Ammon's horn (tissue), 1 donor: ENCODE measurements at regions not wholly inside any gene's neighbourhood (a gene's known extent, or its start where the extent isn't known, plus 50 kb on each side); places are given as distances from the start of the nearest gene placed in this dataset.
A peak's percentile ranks its signal among the peaks of the same experiment; 100 is the strongest.

Experiments used
- DNase-seq: peaks from one replicate; pipeline ENCODE4 v3.0.0-alpha.2; 2016; ENCODE audit warnings: low spot score

- DNase-seq: no peak
These were observed 783.2 kb downstream of the RPA4 start for GRCh38 chrX:97666890-97667289.

DNA sequence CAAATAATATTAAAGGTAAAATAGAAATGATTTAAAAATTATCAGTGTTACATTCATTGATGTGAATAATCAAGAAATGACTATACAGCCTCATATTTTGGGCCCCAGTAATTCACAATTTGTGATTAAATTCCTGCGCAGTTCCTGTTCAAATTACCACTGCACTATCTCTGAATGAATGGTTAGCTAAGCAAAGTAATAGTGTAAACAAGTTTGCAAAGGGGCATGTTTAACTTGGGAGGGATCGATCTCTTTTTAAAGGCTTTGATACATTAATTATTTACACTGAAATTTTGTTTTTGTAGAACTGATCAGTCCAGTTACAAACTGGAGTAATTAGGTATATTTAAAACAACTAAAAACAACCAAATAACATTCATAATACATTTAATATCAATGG, 784.4 kb downstream of the RPA4 start:
- no peak for DNase-seq

- no peak for DNase-seq
These were observed 788.4 kb downstream of the RPA4 start for GRCh38 chrX:97672138-97672537.

DNA sequence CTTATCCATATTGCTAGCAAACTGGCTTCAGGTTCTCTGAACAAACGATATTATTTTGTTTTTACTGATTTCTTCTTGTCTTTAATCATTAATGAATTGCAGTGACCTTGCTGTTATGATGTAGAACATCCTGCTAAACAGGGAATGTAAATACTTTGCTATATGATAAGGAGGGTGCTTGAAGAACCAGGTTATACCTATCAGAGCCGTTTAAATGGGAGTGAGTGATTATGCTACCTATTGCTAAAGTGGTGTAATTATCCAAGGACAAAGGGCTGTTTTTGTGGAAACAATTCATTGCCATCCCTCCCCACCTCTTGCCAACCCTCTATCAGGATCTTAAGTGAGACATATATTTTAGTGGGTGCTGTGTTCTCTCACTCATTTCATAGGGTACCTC, 788.9 kb downstream of the RPA4 start:
- DNase-seq: no peak

DNA sequence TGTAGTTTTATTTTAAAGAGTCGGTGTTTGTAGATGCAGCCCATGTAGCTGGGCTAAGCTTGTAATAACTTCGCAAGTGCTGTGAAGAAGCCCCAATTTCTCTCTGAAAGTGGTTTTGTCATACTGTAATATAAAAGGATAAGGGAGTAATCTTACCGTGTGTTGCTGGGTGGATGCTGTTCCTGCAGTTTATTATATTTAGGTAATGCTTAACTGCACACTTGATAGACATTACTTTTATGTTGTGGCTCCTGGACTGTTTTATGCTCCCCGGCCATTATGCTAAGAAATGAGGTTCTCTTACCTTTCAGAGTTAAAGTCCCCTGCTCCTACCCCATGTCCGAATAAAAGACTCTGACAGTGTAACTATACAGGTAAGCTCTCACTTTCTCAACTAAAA, 789.4 kb downstream of the RPA4 start:
- no peak for DNase-seq

DNA sequence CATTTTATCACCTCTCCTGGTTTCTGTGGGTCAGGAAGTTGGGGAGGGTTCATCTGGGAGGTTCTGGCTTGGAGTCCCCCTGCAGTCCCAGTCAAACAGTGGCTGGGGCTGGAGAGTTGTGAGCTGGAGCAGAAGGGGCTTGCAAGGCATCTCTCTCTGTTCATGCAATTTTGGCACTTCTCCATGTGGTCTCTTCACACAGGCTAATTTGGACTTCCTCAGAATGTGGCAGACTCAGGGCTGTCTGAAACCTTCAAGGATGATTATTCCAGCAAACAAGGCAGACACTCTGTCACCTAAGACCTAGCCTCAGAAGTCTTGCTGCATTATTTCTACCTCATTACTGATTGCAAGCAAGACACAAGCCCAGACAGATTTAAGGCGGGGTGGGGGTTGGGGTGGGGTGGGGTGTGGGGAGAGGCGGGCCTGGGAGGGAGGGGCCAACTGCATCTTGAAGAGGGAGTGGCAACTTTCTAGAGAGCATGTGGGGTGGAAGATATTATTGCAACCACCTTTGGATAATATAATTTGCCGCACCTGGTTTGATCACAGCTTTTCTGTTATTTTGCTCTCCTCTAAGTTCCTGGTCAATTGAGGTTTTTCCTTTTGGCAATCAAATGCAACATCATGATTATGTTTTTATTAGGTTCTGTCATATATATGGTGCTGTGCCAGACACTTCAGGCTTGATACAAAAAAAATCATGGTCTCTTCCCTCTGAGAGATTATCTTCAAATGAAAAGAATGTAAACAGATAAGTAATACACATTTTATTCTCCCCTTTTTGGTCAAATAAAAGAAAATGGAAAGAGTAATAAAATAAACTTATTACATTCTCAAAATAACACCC, 799.5 kb downstream of the RPA4 start:
- no peak for DNase-seq

GRCh38 chrX:97685753-97686152, 802.0 kb downstream of the RPA4 start:
- DNase-seq: peak; percentile 1

- no peak for DNase-seq
These were observed 808.3 kb downstream of the RPA4 start for GRCh38 chrX:97691901-97692455.

- DNase-seq: no peak
These were observed 808.9 kb downstream of the RPA4 start for GRCh38 chrX:97692575-97692974.

- DNase-seq: no peak
These were observed 816.8 kb downstream of the RPA4 start for GRCh38 chrX:97700547-97700946.

DNA sequence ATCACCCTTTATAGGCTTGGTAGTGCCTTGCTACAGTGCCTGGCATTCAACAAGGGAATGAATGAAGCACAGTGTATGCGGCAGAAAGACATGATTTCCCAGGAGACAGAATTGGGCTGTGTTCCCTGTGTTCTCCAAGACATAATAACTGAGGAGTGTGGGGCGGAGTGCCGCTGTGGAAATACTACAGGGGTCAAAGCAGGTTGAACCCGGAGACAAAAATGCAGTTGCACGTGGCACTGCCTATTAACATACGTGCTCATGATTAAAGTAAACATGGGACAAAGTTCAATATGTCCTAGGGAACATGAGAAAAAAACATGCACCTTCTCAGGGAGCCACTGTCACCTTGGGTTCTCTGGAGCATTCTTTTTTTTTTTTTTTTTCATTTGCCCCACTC, 820.8 kb downstream of the RPA4 start:
- no peak for DNase-seq

GRCh38 chrX:97704881-97705280, 821.2 kb downstream of the RPA4 start:
- DNase-seq: no peak

- DNase-seq: no peak
These were observed 822.2 kb downstream of the RPA4 start for GRCh38 chrX:97705936-97706335.

- no peak for DNase-seq
These were observed 830.4 kb downstream of the RPA4 start for GRCh38 chrX:97714072-97714471.

DNA sequence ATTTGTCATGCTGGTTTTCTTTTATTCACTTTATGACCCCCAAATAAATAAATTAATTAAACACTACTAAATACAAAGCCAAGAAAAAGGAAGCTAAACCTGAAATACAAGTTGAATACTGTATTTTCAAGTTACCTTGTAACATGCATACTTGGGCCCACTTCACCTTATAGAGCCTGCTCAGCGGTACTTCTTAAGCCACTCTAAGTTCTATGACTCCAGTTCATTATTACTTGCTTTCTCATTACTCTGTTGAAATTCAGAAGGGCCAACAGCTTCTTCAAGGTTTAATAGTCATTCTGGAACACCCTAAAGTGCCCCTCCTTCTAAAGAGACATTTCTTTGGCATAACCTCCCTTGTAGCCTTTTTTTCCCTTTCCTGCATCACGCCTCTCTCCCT, 844.5 kb downstream of the RPA4 start:
- no peak for DNase-seq

- no peak for DNase-seq
These were observed 856.3 kb downstream of the RPA4 start for GRCh38 chrX:97740044-97740443.

DNA sequence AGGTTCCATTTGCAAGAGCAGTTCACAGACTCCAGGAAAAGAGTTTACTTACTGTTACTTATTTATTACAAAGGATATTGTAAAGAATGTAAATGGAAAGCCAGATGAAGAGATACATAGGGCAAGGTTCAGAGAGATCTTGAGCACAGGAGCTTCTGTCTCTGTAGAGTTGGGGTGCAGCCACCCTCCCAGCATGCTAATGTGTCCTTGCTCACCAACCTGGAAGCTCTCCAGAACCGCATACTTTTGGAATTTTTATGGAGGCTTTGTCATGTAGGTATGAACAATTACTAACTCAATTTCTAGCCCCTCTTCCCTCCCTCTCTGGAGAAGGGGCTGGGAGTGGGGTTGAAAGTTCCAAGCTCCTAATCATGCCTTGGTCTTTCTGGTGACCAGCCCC, 857.2 kb downstream of the RPA4 start:
- DNase-seq: no peak

DNA sequence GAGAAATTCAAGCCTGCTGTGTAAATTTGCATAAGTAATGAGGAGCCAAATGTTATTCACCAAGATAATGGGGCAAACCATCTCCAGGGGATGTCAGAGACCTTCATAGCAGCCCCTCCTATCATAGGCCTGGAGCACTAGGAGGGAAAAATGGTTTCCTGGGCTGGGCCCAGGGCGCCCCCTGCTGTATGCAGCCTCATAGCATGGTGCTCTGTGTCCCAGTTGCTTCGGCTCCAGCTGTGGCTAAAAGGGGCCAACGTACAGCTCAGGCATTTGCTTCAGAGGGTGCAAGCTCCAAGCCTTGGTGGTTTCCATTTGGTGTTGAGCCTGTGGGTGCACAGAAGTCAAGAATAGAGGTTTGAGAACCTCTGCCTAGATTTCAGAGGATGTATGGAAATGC, 859.3 kb downstream of the RPA4 start:
- DNase-seq: no peak

- DNase-seq: no peak
These were observed 863.6 kb downstream of the RPA4 start for GRCh38 chrX:97747346-97747745.

DNA sequence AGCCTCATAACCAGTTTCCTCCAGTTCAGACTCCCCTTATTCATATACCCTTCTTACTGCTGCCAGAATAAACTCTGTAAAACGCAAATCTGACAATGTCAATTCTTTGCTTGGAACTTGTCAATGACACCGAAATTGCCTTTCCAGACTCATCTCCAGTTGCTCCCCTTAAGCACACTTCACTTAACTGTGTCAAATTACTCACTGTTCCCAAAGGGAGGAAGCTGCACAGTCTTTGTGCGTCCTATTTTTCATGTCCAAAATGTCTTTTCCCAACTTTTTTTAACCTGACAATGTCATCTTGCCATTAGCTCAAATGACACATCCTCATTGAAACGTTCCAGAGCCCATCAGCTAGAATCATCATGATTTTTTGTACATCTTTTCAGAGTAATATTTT, 867.3 kb downstream of the RPA4 start:
- DNase-seq: no peak

DNA sequence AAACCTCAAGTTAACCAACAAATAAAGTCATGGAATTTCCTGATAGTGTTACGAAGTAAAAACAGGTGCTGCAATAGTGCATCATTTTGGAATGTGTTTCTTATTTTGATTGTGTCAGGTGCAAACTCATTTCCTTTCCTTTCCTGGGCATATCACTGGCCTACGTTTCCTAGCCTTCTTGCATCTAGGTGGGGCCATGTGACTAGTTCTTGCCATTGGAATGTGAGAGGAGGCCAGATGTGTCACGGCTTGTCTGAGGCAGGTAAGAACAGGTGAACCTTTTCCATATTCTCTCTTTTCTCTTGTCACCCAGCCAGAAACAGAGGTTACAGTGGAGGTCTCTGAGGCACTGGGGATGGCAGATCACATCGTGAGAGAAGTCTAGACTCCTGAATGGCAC, 868.0 kb downstream of the RPA4 start:
- DNase-seq: no peak

DNA sequence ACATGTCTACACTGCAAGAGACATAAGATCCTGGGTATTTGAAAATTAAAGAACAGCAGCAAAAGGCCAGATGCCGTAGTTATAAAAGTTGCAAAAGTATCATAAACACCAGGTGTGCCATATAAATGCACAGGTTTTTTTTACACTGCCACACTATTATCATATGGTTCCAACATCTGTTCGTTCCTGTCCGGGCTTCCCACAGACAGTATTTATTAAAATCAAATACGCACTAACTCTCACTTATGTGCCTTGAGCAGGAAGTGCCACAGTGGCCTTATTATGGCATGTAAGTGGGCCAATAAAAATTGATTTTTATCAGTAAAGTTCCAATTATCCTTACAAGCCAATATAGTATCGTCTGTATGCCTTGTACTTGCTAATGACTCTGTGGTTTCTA, 873.2 kb downstream of the RPA4 start:
- no peak for DNase-seq

DNA sequence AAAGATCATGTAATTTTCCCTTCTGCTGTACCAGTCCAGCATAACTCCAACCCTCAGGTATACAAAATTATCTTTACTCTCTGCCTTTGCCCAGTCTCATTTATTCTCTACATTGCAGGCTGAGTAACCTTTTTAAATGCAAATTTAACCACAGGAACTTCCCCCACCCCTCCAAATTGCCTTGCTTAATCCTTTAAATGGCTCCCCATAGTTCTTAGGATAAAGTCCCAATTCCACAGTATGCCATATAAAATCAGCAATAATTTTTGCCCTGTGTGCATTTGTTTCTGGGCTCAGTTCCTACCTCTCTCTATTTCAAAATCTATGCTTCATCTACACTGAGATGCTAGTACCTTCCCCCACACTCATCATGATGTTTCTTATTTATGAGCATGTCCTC, 879.7 kb downstream of the RPA4 start:
- no peak for DNase-seq

DNA sequence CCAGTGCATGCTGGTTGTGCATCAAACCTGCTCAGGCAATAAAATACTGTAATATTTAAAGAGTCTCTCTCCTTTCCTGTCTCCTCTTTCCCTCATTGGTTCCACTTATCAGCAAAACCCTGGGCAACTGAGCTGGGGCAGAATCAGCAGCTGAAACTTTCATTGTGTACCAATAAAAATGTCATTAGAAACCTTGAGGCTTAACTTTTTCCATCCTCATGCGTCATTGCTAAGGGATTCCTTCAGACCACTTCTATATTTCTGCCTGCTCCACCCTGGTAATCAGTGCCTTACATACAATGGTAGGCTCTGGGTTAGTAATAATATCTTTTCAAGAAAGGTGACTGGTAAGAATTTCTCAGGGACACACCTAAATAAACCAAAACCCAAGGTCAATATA, 880.3 kb downstream of the RPA4 start:
- no peak for DNase-seq
